HG02870 (cell line): ENCODE measurements at regions not wholly inside any gene's neighbourhood (a gene's known extent, or its start where the extent isn't known, plus 50 kb on each side); places are given as distances from the start of the nearest gene placed in this dataset.

Experiments used
- ATAC-seq: cut with Tn5 transposase; IDR thresholded peaks from one replicate; pipeline ENCODE4 v1.9.1; 2021; ENCODE audit warnings: mild to moderate bottlenecking, moderate library complexity; ENCODE audit not compliant: unreplicated experiment

DNA sequence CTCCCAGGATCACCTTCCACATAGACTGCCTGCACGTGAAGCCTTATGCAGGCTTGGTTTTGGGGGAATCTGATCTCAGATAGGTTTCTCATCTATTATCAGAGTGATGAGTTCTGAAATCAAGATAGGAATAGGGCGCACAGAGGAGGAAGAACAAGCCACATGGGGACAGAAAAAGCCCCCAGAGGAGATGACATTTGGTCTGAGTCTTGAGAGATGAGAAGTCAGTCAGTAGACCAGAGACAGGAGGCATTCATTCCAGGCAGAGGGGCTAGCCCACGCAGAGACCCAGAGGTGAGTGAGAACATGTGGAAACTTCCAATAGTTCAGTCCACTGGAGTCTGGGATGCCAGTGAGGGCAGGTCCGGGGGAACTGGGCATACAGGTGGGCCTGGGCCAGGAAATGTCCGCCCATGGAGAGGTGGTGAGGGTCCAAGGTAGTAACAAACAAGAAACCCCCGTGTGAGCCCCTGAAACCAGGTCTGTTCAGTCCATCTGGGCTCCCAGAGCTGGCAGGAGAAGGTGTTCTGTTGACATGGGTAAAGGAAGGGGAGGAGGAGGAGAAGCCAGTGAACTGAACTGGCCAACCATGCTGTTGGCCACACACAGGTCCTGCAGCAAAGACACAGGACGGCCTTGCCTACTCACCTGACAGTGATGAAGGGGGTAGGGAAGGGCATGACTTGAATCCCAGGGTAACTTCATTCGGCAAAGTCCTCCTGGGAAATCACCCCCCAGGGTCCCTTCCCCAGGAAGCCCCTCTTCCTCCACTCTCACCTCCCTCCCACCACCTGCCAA is 69.3 kb upstream of the SMNDC1 start:
- ATAC-seq: no peak

DNA sequence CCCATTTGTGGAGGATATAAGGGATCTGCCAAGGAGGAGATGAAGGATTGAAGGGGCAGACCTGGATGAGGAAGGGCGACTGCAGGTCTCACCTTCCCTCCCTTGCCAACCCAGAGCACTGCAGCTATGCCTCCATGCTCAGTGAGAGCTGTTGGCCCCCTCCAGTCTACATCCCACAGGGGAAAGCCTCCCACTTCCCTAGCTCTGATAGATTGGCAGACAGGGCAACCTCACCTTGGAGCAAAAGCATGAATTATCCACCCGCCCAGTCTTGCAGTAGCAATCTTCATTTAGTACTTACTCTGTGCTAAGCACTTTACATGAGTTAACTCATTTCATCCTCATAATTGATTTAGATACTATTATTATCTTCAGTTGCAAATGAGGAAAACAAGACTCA is 70.4 kb upstream of the SMNDC1 start:
- ATAC-seq: no peak

DNA sequence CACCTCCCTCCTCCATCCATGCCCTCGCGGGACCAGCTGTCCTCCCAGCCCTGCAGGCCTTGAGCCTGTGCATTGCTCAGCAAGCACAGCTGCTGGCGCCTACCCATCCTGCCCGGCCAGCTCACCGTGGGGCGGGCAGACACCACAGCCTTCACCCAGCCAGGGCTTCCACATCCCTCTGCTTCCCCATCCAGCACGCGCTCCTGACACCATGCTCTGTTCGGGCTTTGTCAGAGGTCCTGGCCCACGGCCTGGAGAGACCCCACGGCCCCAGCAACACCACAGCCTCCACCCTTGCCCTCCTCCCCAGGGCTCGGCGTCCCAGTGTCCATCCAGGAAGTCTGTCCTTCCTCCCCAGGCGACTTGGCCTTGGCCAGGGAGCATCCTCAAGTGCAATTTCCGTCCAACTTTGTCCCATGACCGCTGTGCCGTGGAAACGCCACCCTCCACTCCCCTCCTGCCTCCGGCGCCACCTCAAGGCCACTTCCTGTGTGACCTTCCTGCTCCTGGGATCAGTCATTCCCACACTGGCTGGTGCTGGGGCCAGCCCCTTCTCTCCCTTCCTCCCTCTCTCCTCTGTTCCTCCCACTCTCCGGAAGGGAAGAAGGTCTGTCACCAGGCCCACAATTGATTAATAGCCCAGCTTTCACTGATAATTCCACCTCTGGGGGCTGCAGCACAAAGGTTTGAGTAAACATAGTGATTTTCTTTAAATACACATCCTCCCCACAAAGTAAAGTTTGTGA is 71.5 kb upstream of the SMNDC1 start:
- no peak for ATAC-seq

DNA sequence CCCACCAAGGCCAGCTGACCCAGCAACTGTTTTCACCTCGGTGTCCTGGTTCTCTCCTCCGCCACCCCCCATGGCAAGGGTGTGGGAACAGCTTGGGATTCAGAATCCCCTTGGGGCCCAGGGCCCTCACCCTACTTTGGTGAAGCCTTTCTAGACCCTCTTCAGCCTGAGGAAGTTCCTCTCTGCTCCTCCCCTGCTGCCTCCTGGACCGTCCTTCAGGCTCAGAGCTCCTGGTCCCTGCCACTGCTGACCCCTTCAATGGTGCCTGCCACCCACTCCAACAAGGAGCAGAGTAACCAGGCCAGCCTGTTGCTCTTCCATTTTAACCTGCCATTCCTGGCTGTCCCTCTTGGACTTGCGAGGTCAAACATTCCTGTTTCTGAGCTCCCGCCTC is 72.0 kb upstream of the SMNDC1 start:
- ATAC-seq: no peak

DNA sequence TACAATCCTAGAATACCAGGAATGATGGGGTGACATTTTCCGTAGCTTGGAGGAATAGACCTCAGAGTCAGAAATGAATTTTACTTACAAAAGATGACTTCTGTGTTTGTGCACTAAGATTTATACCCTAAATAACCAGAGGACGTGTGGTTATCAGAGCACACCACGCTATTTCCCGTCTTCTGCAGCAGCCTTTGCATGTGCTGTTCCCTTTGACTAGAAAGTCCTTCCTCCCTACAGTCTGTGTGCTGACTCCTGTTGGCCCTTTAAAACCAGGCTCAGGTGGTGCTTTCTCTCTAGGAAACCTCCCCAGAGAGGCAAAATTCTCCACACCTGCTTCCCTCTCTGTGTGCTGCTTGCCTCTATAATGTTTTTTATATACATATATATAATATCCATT is 73.3 kb upstream of the SMNDC1 start:
- no peak for ATAC-seq

DNA sequence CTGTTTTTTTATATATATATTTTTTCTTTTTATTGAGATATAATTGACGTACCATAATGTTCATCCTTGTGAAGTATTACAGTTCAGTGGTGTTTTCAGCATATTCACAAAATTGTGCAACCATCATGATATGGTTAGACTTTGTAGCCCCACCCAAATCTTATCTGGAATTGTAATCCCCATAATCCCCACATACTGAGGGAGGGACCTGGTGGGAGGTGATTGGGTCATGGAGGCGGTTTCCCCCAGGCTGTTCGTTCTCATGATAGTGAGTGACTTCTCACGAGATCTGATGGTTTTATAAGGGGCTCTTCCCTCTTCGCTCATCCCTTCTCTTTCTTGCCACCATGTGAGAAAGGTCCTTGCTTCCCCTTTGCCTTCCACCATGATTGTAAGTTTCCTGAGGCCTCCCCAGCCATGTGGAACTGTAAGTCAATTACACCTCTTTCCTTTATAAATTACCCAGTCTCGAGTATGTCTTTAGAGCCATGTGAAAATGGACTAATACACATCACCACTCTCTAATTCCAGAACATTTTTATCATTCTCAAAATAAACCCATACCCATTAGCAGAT is 73.9 kb upstream of the SMNDC1 start:
- ATAC-seq: no peak

DNA sequence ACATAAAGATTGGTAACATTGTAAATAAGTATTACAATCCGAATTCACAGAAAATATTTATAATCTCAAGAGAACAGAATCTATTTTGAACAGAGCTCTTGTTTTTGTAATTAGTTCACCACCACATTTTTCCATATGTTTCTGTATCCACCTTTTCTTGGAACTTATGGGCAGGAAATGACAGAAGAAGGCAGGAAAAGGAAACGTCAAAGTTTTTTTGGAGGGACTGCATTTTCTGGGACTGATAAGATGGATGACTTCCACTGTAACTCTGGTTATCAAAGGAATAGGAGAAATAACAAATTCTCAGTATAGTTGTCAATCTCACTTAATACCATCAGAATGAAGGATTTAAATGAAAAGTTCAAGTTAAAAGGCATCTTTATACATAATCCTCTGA is 75.1 kb upstream of the SMNDC1 start:
- no peak for ATAC-seq

DNA sequence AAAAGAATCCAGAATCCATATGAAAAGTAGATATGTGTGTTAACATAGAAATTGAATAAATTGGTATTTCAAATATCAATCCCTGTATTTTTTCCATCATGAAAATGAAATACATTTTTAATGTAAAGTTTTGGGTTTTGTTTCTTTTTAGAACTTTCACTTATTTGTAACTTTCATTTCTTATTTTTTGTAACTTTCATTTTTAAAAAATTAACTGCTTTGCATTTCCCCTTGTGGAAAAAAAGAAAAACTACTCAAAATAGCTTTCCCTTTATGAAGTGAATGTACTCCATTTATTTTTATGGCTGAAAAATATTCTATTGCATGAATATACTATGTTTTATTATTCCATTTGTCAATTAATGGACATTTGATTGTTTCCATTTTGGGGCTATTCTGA is 75.6 kb upstream of the SMNDC1 start:
- ATAC-seq: no peak

DNA sequence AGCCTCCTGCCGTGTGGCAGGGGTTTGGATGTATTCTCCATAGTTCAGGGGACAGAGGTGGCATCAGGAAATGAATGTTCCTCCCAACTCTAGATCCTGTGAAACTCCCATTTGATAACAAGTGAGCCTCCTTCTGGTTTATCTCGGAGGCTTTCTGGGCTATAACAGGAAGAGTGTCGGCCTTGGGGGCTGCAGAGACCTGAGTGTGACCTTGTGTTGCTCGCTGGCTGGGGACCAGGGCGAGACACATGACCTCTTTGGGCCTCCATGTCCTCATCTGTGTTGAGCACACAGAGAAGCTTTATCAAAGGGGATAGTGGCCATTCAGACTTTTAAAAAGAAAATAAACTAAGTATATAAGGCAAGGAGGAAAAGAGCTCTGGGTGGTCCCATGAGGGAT is 78.0 kb upstream of the SMNDC1 start:
- no peak for ATAC-seq

DNA sequence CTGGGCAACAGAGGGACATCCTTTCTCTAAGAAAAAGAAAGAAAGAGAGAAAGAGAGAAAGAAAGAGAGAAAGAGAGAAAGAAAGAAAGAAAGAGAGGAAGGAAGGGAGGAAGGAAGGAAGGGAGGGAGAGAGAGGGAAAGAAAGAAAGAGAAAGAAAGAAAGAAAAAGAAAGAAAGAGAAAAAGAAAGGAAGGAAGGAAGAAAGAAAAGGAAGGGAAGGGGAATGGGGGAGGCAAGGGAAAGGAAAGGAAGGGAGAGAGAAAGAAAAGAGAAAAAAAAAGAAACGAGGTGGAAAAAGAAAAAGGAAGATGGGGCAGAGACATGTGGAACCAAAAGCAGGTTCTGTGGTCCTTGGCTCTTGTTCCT is 82.9 kb upstream of the SMNDC1 start:
- ATAC-seq: no peak

DNA sequence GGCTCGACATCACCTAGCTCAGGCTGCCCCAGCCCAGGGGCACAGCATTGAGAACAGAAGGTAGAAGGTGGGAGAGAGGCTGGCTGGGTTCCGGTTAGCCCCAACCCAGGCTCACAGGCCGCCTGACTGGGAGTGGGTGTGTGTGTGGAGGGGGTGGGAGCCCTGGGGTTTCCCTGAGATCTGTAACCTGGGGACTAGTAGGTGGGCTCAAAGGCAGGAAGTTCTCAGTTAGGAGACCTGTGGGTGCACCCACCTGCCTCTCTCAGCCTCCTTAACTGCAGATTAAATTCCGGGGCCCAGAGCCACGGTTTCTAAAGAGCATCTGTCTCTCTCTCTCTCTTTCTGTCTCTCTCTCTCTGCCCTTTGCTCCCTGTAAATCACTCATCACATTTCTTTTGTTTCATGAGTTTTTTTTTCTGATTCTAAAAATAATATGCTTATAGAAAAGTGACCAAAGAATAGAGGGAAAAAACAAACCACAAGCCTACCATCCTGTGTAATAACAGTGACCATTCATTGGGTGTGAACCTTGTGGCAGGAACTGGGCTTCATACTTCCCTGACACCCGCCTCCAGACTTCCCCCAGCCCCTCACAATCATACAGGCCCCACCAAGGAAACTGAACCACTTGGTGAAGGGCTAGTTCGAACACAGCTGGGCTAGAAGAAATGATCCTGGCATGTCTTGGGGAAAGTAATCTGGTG is 83.4 kb upstream of the SMNDC1 start:
- ATAC-seq: peak; percentile 59

DNA sequence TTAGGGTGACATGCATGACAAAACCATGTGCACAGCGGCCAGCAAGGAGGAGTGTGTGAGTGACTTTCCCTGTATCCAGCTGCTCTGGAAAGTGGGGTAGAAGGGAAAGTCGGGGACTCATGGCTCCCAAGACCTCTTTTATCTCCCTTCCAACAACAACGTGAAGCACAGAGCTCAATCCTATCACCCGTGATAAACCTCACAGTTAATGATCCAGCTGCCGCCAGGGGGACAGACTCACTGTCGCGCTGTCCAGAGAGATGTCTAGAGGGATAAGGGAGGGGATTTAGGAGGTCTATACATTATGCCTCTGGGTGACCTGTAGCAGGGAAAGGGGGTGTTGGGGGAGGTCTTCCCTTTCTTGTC is 84.0 kb upstream of the SMNDC1 start:
- ATAC-seq: peak; percentile 16

DNA sequence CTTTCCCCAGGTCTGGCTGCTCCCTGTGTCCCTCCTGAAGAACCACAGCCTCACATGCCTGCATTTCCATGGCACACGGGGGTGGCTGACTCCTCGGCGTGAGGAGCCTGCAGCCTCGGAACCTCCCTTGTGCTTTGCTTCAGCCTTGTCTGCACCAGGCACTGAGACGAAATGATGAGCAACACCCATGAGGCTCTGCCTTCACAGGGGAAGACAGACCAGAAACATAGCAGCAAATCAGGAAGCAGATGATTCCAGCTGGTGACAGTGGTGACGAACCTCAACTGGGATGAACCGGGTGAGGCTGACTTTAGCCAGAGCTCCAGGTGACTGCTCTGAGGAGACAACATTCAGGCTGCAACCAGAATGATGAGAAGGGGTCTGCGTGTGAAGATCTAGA is 84.5 kb upstream of the SMNDC1 start:
- ATAC-seq: no peak

DNA sequence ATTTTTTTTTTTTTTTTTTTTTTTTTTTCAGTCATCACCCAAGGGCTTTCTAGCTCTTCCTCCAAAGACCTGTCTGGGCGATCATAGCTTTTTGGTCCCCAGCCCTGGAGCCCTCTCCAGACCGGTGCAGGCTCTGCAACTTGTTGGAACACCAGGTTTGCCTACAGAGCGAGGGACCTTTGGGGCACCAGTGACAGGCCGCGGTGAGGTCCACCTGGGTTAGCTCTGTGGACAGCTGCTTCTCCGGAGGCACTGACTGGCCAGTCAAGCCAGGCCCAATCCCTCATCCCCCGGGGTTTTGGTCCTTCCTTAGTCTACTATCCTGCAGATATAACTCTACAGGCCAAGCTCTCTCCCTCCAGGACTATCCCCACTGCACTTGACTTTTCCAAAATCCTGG is 86.8 kb upstream of the SMNDC1 start:
- no peak for ATAC-seq

DNA sequence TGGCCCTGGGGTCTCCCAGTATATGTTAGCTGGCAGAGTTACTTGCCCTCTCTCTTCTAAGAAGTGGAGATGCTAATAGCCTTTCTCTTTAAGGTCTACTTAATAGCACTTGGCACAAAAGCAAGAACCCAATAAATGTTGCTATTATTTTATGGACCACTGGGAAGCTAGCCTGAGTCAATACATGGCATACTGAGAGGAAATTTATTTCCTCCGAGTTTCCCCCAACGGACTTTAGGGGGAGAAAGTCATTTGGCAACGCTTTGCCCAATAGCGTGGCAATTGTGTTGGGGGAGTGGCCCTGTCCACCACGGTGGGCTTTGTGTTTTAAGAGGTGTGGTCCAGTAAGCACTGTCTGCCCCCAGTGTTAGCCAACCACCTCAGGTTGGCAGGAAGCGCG is 87.4 kb upstream of the SMNDC1 start:
- ATAC-seq: no peak

DNA sequence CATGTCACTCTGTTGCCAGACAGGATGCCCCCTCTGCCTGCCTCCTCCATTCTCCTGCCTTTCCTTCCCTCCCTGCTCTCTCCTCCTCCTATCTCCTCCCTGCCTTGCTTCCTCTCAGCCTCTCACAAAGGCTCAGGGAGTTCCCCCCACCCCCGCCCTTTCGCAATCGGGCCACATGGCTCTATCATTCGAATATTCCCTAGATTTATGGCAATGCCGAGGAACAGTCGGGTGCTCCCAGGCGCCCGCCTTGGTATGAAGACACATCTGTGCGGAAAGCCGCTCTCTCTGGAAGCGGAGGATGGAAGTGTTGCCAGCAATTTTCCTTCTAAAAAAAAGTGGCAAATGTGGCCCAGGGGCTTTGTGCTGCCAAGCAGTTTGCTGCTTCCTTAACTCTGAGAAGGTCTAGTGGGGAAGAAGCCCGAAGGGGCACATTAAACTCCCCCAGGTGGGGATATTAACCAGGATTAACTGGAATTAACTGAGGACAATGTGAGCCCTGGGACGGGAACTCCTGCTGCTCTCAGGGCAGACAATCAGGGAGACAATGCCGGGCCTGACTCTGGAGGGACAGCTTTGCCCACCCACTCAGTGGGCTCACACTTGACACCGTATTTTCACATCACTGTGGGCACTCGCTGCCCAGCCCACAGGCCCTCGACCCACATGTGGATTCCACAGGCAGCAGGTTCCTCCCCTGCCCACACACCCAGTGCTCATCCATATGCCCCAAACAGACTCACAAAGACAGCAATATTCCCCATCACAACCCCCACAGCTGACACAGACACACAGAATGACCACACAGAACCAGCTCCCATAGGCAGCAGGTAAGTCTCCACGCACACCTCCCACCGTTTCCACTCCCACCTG is 88.4 kb upstream of the SMNDC1 start:
- ATAC-seq: no peak

DNA sequence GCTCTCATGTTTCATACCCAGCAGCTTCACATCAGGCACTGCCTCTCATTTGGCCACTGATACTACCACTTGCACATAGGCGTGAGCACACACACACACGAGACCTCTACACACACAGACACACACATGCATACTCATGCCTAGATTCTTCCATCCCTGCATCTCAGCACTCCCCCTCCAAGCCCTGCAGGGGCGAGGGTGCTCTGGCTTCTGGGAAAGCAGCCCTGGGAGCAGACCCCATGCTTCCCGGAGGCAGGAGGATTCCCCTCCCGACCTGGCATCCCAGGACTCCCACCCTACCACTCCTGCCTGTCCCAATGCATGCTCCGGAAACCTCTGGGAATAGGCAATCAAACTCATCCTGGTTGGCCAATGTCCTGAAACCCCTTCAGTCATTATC is 89.1 kb upstream of the SMNDC1 start:
- ATAC-seq: no peak

DNA sequence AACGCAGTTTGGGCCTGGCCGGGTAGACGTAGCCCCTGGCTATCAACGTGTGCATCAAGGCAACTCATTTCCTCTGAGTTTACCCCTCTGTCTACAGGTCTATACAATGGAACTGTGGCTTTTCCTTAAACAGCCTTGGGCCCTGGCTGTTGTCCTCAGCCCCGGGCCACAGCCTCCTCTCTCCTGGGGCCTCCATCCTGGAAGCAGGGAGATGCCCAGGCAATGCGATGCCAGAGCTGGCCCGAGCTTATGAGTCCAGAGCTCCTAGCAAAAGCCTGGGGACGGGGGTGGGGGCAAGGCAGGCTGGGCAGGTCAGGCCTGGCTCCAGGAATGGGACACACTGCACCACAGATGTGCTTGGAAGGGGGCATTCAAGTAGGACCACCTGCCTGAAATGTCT is 89.6 kb upstream of the SMNDC1 start:
- no peak for ATAC-seq

DNA sequence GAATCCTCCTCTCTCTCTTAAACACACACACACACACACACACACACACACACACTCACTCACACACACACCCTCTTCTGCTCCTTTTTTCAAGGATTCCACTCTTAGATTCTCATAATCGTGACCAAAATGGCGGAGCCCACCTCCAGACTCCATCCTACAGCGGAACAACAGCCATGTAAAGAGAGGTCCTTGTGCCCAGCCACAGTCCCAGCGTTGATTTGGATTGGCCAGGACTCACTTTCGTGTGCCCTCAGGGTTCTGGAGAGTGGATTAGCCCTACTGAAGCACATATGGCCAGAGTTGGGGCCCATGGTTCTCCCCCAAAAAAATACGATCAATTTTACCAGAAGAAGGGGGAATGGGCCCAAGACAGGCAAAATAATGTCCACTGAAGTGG is 90.2 kb upstream of the SMNDC1 start:
- ATAC-seq: no peak

DNA sequence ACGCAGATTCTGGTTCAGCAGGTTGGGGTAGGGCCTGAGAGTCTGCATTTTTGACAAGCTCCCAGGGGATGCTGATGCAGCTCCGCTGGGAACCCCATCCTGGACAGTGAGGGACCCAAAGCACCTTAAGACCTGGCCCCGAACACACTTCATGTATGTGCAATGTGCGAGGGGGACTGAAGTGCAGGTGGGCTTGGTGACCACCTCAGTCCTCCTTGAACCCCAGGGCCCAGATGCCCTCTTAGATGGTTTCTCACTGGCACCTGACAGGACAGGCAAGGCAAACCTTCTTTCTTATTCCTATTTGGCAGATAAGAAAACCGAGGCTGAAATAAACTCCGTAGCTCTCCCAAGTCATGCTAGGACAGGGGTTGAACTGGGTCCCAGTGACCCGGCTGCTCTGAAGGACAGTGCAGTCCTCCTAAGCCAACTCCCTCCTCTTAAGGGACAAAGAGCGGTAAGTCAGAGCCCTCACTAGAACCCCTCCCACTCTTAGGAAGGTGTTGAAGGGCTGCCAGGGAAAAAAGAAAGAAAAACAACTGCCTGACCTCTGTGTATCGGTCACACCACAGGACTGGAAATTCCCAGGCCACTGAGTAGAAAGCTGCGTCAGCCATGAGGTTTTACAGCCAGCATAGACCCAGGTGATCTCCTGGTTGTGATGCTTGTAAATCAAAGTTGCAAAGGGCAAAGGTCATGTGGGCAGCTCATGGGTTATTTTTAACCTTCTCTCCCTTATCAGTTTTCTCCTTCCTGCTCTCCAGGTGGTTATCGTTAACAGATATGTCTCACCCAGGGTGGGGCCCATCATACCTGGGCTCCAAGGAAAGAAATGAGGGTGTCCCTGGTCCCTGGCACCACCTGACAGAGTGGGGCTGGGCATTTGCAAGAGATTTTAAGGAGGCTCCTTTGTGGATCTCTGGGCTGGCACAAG is 90.9 kb upstream of the SMNDC1 start:
- ATAC-seq: peak; percentile 93
